ENCODE measurements at regions not wholly inside any gene's neighbourhood (a gene's known extent, or its start where the extent isn't known, plus 50 kb on each side); places are given as distances from the start of the nearest gene placed in this dataset.
"Not testable (repeated sequence)": the region's sequence is repeated elsewhere in the genome, so short reads cannot be mapped to it uniquely, and the experiment has no call there.

GRCh38 chr13:84588023-84588422 is 705.7 kb upstream of the SLITRK1 start:
- no peaks in the 10 kb centered on the region for H3F3A ChIP-seq (ENCODE audit: low read length, unreplicated experiment)
- no peak for DNase-seq
- no peak overlapping the region for H3K9ac ChIP-seq (ENCODE audit: low read length)
- TF ChIP-seq EZH2 (IDR thresholded peaks at IDR 0.05; ENCODE audit: low read length, unreplicated experiment) (no peak), CTCF (conservative IDR thresholded peaks at IDR 0.05; ENCODE audit: low read depth, low read length) (no peak), EZH2phosphoT487 (IDR thresholded peaks at IDR 0.05; ENCODE audit: borderline replicate concordance, low read length) (no peak)
- ATAC-seq: no peak
- H2AFZ ChIP-seq (ENCODE audit: low read length): no peak overlapping the region
- POLR2A ChIA-PET (ENCODE audit: unreplicated experiment): no interaction called here
- intact Hi-C loops (cut with micrococcal nuclease): no loop called here
- H3K4me2 ChIP-seq (ENCODE audit: low read length): no peak overlapping the region
- no peaks in the 10 kb centered on the region for H3K9me3 ChIP-seq (ENCODE audit: low read length)
- H3K4me3 ChIP-seq (ENCODE audit: low read length): no peak overlapping the region
- H3K27me3 ChIP-seq (ENCODE audit: low read length): no peaks in the 10 kb centered on the region
- no peaks in the 10 kb centered on the region for H3K79me2 ChIP-seq (ENCODE audit: low read length)
- no peaks in the 10 kb centered on the region for H4K20me1 ChIP-seq (ENCODE audit: low read length)
- CTCF ChIA-PET: no interaction called here
- no peaks in the 10 kb centered on the region for H3K4me1 ChIP-seq (ENCODE audit: insufficient read depth, low read length)
- no peaks in the 10 kb centered on the region for H3K9me2 ChIP-seq (replicated peaks; ENCODE audit: low read length)
- H3K36me3 ChIP-seq (ENCODE audit: low read depth, low read length): no peaks in the 10 kb centered on the region
- BruUV-seq (replicated peaks): no TSS peak
- no peak overlapping the region for H3K27ac ChIP-seq (ENCODE audit: low read length)

- BruUV-seq (replicated peaks); H3K79me2 ChIP-seq (ENCODE audit: low read length); ATAC-seq; H2AFZ ChIP-seq (ENCODE audit: low read length); H4K20me1 ChIP-seq (ENCODE audit: low read length); H3K4me2 ChIP-seq (ENCODE audit: low read length); H3K27me3 ChIP-seq (ENCODE audit: low read length); H3K9me3 ChIP-seq (ENCODE audit: low read length); POLR2A ChIA-PET (ENCODE audit: unreplicated experiment); H3K27ac ChIP-seq (ENCODE audit: low read length); H3F3A ChIP-seq (ENCODE audit: low read length, unreplicated experiment); H3K4me3 ChIP-seq (ENCODE audit: low read length); H3K36me3 ChIP-seq (ENCODE audit: low read depth, low read length); H3K4me1 ChIP-seq (ENCODE audit: insufficient read depth, low read length); DNase-seq; H3K9ac ChIP-seq (ENCODE audit: low read length); CTCF ChIA-PET; H3K9me2 ChIP-seq (replicated peaks; ENCODE audit: low read length): not testable (repeated sequence)
- intact Hi-C loops (cut with micrococcal nuclease): loop anchor here (10.0 kb wide), 1 partner anchor 65 kb away; no protein-coding TSS in a partner anchor
Observed at GRCh38 chr13:84579901-84580300, 697.6 kb upstream of the SLITRK1 start.

GRCh38 chr13:84574851-84575250 is 692.6 kb upstream of the SLITRK1 start:
- peak; percentile 50 for ATAC-seq
- intact Hi-C loops (cut with micrococcal nuclease): loop anchor here (10.0 kb wide), 1 partner anchor 70 kb away; no protein-coding TSS in a partner anchor
- Histone ChIP-seq H3K9me3 (ENCODE audit: low read length) (no peaks in the 10 kb centered on the region), H3K27ac (ENCODE audit: low read length) (no peak overlapping the region), H3K4me2 (ENCODE audit: low read length) (no peak overlapping the region), H3F3A (ENCODE audit: low read length, unreplicated experiment) (no peaks in the 10 kb centered on the region), H3K4me3 (ENCODE audit: low read length) (no peak overlapping the region), H4K20me1 (ENCODE audit: low read length) (no peaks in the 10 kb centered on the region), H3K4me1 (ENCODE audit: insufficient read depth, low read length) (no peaks in the 10 kb centered on the region), H3K27me3 (ENCODE audit: low read length) (no peaks in the 10 kb centered on the region), H3K79me2 (ENCODE audit: low read length) (no peaks in the 10 kb centered on the region), H3K9ac (ENCODE audit: low read length) (no peak overlapping the region), H3K36me3 (ENCODE audit: low read depth, low read length) (no peaks in the 10 kb centered on the region), H2AFZ (ENCODE audit: low read length) (no peak overlapping the region), H3K9me2 (replicated peaks; ENCODE audit: low read length) (no peaks in the 10 kb centered on the region)
- BruUV-seq (replicated peaks): no TSS peak
- CTCF ChIA-PET: interaction anchor here (0.6 kb wide), 1 partner anchor 218 kb away, joined by 3 read pairs; no protein-coding TSS in a partner anchor
- POLR2A ChIA-PET (ENCODE audit: unreplicated experiment): no interaction called here
- TF ChIP-seq CTCF (conservative IDR thresholded peaks at IDR 0.05; ENCODE audit: low read depth, low read length) (peak; percentile 48), EZH2phosphoT487 (IDR thresholded peaks at IDR 0.05; ENCODE audit: borderline replicate concordance, low read length) (no peak), EZH2 (IDR thresholded peaks at IDR 0.05; ENCODE audit: low read length, unreplicated experiment) (no peak)
- DNase-seq: peak; percentile 36
